ENCODE measurements at regions not wholly inside any gene's neighbourhood (a gene's known extent, or its start where the extent isn't known, plus 50 kb on each side); places are given as distances from the start of the nearest gene placed in this dataset.

DNA sequence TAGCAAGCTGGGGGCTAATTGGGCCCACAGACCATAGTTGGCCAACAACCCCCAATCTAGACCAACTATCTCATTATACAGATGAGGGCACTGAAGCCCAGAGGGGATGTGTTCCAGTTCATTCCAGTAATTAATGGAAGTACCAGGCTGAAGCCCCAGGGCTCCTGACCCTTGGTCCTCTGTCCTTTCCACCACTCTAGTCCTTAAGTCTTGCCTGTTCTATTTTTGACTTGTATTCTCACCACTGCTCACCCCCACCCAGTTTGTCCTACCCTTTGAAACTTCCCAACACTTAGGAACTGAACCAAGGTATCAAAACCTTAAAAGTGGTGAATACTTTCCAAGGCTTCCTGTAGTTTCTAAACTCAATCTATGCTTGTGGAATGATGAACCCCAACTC lies 407.4 kb downstream of the ENC1 start:
- Histone ChIP-seq H3K27ac (ENCODE audit: low read depth, low read length) (no peak overlapping the region), H4K8ac (ENCODE audit: extremely low read depth, insufficient read depth, low read length) (no peak overlapping the region), H3K4me3 (ENCODE audit: extremely low read depth in 1 of 4, insufficient read depth in 2 of 4, low read depth in 3 of 4, low read length in 4 of 4) (no peak overlapping the region), H3K4ac (replicated peaks; ENCODE audit: insufficient read length, low read depth, low read length) (no peak overlapping the region), H3K23ac (ENCODE audit: insufficient read length) (no peak overlapping the region), H3K79me1 (ENCODE audit: low read depth, low read length) (no peaks in the 10 kb centered on the region), H3K14ac (ENCODE audit: insufficient read length) (no peak overlapping the region), H3K36me3 (ENCODE audit: control insufficient read depth in 2 of 4, insufficient read depth in 4 of 4, low read length in 3 of 4) (no peaks in the 10 kb centered on the region), H3K9ac (replicated peaks in 1 of 4; ENCODE audit: extremely low read depth in 1 of 4, low read depth in 3 of 4, low read length in 3 of 4) (no peak overlapping the region), H3K4me2 (ENCODE audit: insufficient read depth in 1 of 2, low read depth in 2 of 2, low read length in 2 of 2) (no peak overlapping the region), H3K18ac (ENCODE audit: extremely low read depth, low read length) (no peak overlapping the region), H2BK20ac (ENCODE audit: low read length) (no peak overlapping the region), H2BK15ac (ENCODE audit: low read length) (no peak overlapping the region), H2BK120ac (replicated peaks; ENCODE audit: low read depth, low read length) (no peak overlapping the region), H2BK5ac (ENCODE audit: low read depth, low read length) (no peak overlapping the region), H2BK12ac (ENCODE audit: low read depth, low read length) (no peak overlapping the region), H4K5ac (ENCODE audit: insufficient read length, low read depth, low read length) (no peak overlapping the region), H3K9me3 (ENCODE audit: insufficient read depth in 2 of 2, low read depth in 1 of 2, low read length in 1 of 2) (no peaks in the 10 kb centered on the region), H2AFZ (ENCODE audit: low read length) (no peak overlapping the region), H2AK5ac (ENCODE audit: low read depth, low read length) (no peak overlapping the region), H4K20me1 (replicated peaks in 1 of 2; ENCODE audit: control insufficient read depth in 1 of 2, insufficient read depth in 2 of 2, low read length in 2 of 2) (no peaks in the 10 kb centered on the region), H3K4me1 (replicated peaks in 1 of 4; ENCODE audit: control insufficient read depth in 3 of 4, insufficient read depth in 4 of 4, low read length in 3 of 4) (no peaks in the 10 kb centered on the region), H3K23me2 (ENCODE audit: low read depth, low read length) (no peaks in the 10 kb centered on the region), H4K91ac (replicated peaks; ENCODE audit: insufficient read length, low read length) (no peak overlapping the region), H3K79me2 (ENCODE audit: control insufficient read depth in 1 of 2, insufficient read depth in 2 of 2, low read length in 2 of 2) (no peaks in the 10 kb centered on the region), H3K56ac (replicated peaks; ENCODE audit: insufficient read length, low read depth, low read length) (no peak overlapping the region), H3K27me3 (replicated peaks in 1 of 4; ENCODE audit: control insufficient read depth in 3 of 4, extremely low read depth in 1 of 4, insufficient read depth in 3 of 4, low read length in 3 of 4) (no peaks in the 10 kb centered on the region)
- CTCF ChIA-PET (ENCODE audit: partially characterized antibody), result no interaction called here
- no peak for DNase-seq (ENCODE audit: low read depth in 1 of 2, low spot score in 2 of 2)
- POLR2A ChIA-PET (ENCODE audit: partially characterized antibody), result no interaction called here
- FAIRE-seq, result no peak
- no peak for TF ChIP-seq YY1 (IDR thresholded peaks at IDR 0.05; ENCODE audit: low read depth, low read length)
- no peak for TF ChIP-seq ASH2L (IDR thresholded peaks at IDR 0.05; ENCODE audit: low read length)
